Activated CD8-positive, alpha-beta memory T cell treated with anti-CD3 and anti-CD28 coated beads for 48 hours (primary cell): ENCODE measurements at regions not wholly inside any gene's neighbourhood (a gene's known extent, or its start where the extent isn't known, plus 50 kb on each side); places are given as distances from the start of the nearest gene placed in this dataset.
"Not testable (repeated sequence)": the region's sequence is repeated elsewhere in the genome, so short reads cannot be mapped to it uniquely, and the experiment has no call there.

Experiments
- DNase-seq, 3 experiments: peaks; one replicate each; pipeline ENCODE4 v3.0.0-alpha.2; 2020; ENCODE audit warnings: low read depth in 2 of 3, low spot score in 2 of 3

- DNase-seq: no peak
Observed at GRCh38 chr13:22848539-22849052, 332.2 kb upstream of the SGCG start.

- DNase-seq: no peak
Observed at GRCh38 chr13:22855926-22856325, 324.9 kb upstream of the SGCG start.

GRCh38 chr13:22858980-22859379, 321.8 kb upstream of the SGCG start:
- DNase-seq: not testable (repeated sequence)

- DNase-seq: not testable (repeated sequence)
Observed at GRCh38 chr13:22859411-22859810, 321.4 kb upstream of the SGCG start.

GRCh38 chr13:22861958-22862466, 318.8 kb upstream of the SGCG start:
- no peak for DNase-seq

GRCh38 chr13:22862478-22862877, 318.3 kb upstream of the SGCG start:
- DNase-seq: no peak

- no peak for DNase-seq
Observed at GRCh38 chr13:22866221-22866620, 314.6 kb upstream of the SGCG start.

- DNase-seq: no peak
Observed at GRCh38 chr13:22871231-22871630, 309.5 kb upstream of the SGCG start.

- no peak for DNase-seq
Observed at GRCh38 chr13:22874839-22875238, 305.9 kb upstream of the SGCG start.

GRCh38 chr13:22877421-22877820, 303.4 kb upstream of the SGCG start:
- no peak for DNase-seq

- no peak for DNase-seq
Observed at GRCh38 chr13:22880741-22881720, 299.7 kb upstream of the SGCG start.

- DNase-seq: not testable (repeated sequence)
Observed at GRCh38 chr13:22881721-22882608, 298.8 kb upstream of the SGCG start.

- no peak for DNase-seq
Observed at GRCh38 chr13:22883262-22883840, 297.4 kb upstream of the SGCG start.

GRCh38 chr13:22883956-22884355, 296.8 kb upstream of the SGCG start:
- DNase-seq: no peak

- not testable (repeated sequence) for DNase-seq
Observed at GRCh38 chr13:22886061-22886460, 294.7 kb upstream of the SGCG start.

GRCh38 chr13:22889376-22889775, 291.4 kb upstream of the SGCG start:
- not testable (repeated sequence) for DNase-seq

- no peak for DNase-seq
Observed at GRCh38 chr13:22893204-22893603, 287.6 kb upstream of the SGCG start.

GRCh38 chr13:22893777-22894176, 287.0 kb upstream of the SGCG start:
- no peak for DNase-seq

- DNase-seq: no peak
Observed at GRCh38 chr13:22897571-22898314, 283.0 kb upstream of the SGCG start.

- DNase-seq: not testable (repeated sequence)
Observed at GRCh38 chr13:22900416-22900951, 280.3 kb upstream of the SGCG start.
